Upper lobe of left lung (tissue), 4 donors: ENCODE measurements at regions not wholly inside any gene's neighbourhood (a gene's known extent, or its start where the extent isn't known, plus 50 kb on each side); places are given as distances from the start of the nearest gene placed in this dataset.

Source experiments
- POLR2A ChIP-seq, 4 donors: fragments of 450-650 bp; IDR thresholded peaks; one replicate each; pipeline ENCODE4 v1.5.1; 2016 to 2017; ENCODE audit warnings: antibody characterized with exemption in 4 of 4, mild to moderate bottlenecking in 2 of 4
- POLR2AphosphoS5 ChIP-seq, 2 donors: sonication (generic); formaldehyde crosslinking; IDR thresholded peaks; one replicate each; pipeline ENCODE4 v1.5.1; 2017; ENCODE audit warnings: antibody characterized with exemption in 2 of 2
- TF ChIP-seq, protein P1 (sequence below), 6 experiments: fragments of 450-650 bp in 4 of 6; fragments of 200-600 bp in 2 of 6; sonication (generic) in 2 of 6; IDR thresholded peaks; one replicate each; pipeline ENCODE4 v1.5.1; 2016 to 2019; ENCODE audit warnings: antibody characterized with exemption in 6 of 6

DNA sequence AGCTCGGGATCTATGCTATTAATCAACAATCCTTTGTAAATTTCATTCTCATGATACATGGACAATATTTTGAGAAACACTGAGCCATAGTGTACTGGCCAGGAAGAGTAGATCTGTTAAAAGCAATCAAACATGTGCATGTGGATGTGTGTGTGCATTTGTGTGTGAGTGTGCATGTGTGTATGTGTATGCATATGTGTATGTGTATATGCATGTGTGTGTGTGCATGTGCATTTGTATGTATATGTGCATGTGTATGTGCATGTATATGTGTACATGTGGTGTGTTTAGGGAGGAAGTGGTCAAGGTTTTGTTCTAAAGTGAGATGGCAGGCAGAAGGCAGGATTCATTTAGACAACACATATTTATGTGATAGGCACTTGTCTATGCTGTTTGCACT lies 623.8 kb downstream of the ADCYAP1 start:
- TF ChIP-seq, protein P1, sequence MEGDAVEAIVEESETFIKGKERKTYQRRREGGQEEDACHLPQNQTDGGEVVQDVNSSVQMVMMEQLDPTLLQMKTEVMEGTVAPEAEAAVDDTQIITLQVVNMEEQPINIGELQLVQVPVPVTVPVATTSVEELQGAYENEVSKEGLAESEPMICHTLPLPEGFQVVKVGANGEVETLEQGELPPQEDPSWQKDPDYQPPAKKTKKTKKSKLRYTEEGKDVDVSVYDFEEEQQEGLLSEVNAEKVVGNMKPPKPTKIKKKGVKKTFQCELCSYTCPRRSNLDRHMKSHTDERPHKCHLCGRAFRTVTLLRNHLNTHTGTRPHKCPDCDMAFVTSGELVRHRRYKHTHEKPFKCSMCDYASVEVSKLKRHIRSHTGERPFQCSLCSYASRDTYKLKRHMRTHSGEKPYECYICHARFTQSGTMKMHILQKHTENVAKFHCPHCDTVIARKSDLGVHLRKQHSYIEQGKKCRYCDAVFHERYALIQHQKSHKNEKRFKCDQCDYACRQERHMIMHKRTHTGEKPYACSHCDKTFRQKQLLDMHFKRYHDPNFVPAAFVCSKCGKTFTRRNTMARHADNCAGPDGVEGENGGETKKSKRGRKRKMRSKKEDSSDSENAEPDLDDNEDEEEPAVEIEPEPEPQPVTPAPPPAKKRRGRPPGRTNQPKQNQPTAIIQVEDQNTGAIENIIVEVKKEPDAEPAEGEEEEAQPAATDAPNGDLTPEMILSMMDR (IDR thresholded peaks at IDR 0.05): no peak
- TF ChIP-seq POLR2AphosphoS5 (IDR thresholded peaks at IDR 0.05): no peak
- no peak for TF ChIP-seq POLR2A (IDR thresholded peaks at IDR 0.05)
